Testis (tissue), 2 donors: ENCODE measurements at regions not wholly inside any gene's neighbourhood (a gene's known extent, or its start where the extent isn't known, plus 50 kb on each side); places are given as distances from the start of the nearest gene placed in this dataset.

Source experiments
- CTCF ChIP-seq, 3 experiments: fragments of 450-650 bp in 2 of 3; fragments of 200-600 bp in 1 of 3; sonication (generic) in 1 of 3; IDR thresholded peaks; one replicate each; pipeline ENCODE4 v1.5.1; 2016 to 2019; ENCODE audit warnings: antibody characterized with exemption in 3 of 3, mild to moderate bottlenecking in 2 of 3, moderate library complexity in 1 of 3
- POLR2A ChIP-seq: fragments of 450-650 bp; IDR thresholded peaks from one replicate; pipeline ENCODE4 v1.6.1; 2017; ENCODE audit warnings: antibody characterized with exemption, mild to moderate bottlenecking, moderate library complexity

- TF ChIP-seq CTCF (IDR thresholded peaks at IDR 0.05) (no peak), POLR2A (no peak)
Observed at GRCh38 chr5:93294996-93295395, 286.0 kb downstream of the NR2F1-AS1 start.
